OCI-LY1 (cell line): ENCODE measurements at regions not wholly inside any gene's neighbourhood (a gene's known extent, or its start where the extent isn't known, plus 50 kb on each side); places are given as distances from the start of the nearest gene placed in this dataset.

Source experiments
- EZH2 ChIP-seq: fragments of 200-600 bp; sonication (generic), shearing (Covaris generic); IDR thresholded peaks from 2 replicates; pipeline ENCODE4 v1.8.0; 2017; ENCODE audit warnings: borderline replicate concordance, mixed run types, mild to moderate bottlenecking, antibody characterized with exemption, low read length, moderate library complexity, mixed read lengths
- TF ChIP-seq, protein P1 (sequence below): fragments of 200-600 bp; sonication (generic), shearing (Covaris generic); IDR thresholded peaks from 2 replicates; pipeline ENCODE4 v1.5.1; 2017; ENCODE audit warnings: mild to moderate bottlenecking, antibody characterized with exemption, low read length, moderate library complexity, mixed read lengths

DNA sequence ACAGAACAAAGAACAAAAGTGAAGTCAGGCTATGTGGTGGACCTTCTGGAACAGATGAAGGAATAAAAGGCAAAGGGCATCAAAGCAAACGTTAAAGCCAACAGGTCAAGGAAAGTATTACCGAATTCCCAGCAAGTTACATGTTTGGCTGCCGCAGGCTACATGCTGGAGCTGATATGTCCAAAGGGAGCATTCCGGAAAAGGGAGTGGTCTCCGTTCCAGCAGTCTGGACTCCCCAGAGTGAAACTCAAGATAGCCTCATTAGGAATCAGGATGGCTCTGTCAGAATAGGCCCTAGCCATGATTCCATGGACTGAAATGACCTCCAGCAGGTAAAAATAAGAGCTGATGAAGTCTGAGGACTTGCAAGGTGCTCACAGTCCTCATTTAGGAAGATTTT lies 379.8 kb upstream of the PRICKLE1 start:
- TF ChIP-seq, protein P1, sequence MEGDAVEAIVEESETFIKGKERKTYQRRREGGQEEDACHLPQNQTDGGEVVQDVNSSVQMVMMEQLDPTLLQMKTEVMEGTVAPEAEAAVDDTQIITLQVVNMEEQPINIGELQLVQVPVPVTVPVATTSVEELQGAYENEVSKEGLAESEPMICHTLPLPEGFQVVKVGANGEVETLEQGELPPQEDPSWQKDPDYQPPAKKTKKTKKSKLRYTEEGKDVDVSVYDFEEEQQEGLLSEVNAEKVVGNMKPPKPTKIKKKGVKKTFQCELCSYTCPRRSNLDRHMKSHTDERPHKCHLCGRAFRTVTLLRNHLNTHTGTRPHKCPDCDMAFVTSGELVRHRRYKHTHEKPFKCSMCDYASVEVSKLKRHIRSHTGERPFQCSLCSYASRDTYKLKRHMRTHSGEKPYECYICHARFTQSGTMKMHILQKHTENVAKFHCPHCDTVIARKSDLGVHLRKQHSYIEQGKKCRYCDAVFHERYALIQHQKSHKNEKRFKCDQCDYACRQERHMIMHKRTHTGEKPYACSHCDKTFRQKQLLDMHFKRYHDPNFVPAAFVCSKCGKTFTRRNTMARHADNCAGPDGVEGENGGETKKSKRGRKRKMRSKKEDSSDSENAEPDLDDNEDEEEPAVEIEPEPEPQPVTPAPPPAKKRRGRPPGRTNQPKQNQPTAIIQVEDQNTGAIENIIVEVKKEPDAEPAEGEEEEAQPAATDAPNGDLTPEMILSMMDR = no peak
- TF ChIP-seq EZH2 = no peak
